ENCODE measurements at regions not wholly inside any gene's neighbourhood (a gene's known extent, or its start where the extent isn't known, plus 50 kb on each side); places are given as distances from the start of the nearest gene placed in this dataset.
"Not testable (repeated sequence)": the region's sequence is repeated elsewhere in the genome, so short reads cannot be mapped to it uniquely, and the experiment has no call there.

DNA sequence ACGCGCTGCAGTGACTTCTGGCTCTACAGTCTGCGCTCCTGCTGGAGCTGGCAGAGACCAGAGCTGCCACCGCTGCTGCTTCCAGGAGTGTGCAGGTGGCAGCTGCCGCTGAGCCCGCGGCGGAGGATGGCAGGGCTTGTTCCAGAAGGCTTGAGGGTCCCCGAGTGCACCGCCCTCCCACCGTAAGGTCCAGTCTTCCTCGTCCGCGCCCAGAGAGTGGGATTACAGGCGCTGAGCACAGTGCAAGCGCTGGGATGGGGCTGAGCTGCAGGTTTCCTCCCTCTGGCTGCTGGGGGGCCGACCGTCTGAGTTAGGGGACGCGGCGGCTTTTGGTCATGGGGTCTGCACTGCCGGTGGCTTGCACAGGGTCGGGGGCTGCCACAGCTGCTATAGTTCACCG is 87.3 kb downstream of the POTEH start:
- POLR2A ChIA-PET; H3K4me1 ChIP-seq (replicated peaks in 1 of 2; ENCODE audit: control insufficient read depth in 2 of 2, insufficient read depth in 2 of 2, low read length in 2 of 2); H3K36me3 ChIP-seq (ENCODE audit: control insufficient read depth, insufficient read depth, low read length); H3K79me2 ChIP-seq (ENCODE audit: control insufficient read depth, insufficient read depth, low read length); H3K9me3 ChIP-seq (replicated peaks; ENCODE audit: control insufficient read depth, insufficient read depth, low read depth, low read length); in situ Hi-C loops (cut with MboI); FAIRE-seq; H2AFZ ChIP-seq (ENCODE audit: low read depth, low read length); H3K27ac ChIP-seq (ENCODE audit: extremely low read depth, low read depth, low read length); H3K4me2 ChIP-seq (ENCODE audit: insufficient read depth, low read length); H3K9me1 ChIP-seq (ENCODE audit: control insufficient read depth, insufficient read depth, low read length); DNase-seq (ENCODE audit: extremely low read depth in 1 of 4, low spot score in 3 of 4); BruUV-seq (replicated peaks); ATAC-seq; intact Hi-C loops (cut with micrococcal nuclease); H3K4me3 ChIP-seq; H3K27me3 ChIP-seq (ENCODE audit: control insufficient read depth in 2 of 2, insufficient read depth in 2 of 2, low read length in 2 of 2); H4K20me1 ChIP-seq (replicated peaks; ENCODE audit: control insufficient read depth, insufficient read depth, low read length); CTCF ChIA-PET (ENCODE audit: low intra/inter-chr PET ratio); H3K9ac ChIP-seq (ENCODE audit: insufficient read depth in 1 of 2, low read depth in 2 of 2, low read length in 2 of 2): not testable (repeated sequence)
- 4% methylated on average over 3 of the region's 24 CpGs for WGBS (ENCODE audit: insufficient coverage, low coverage, missing lambda C conversion rate)

GRCh38 chr22:15777557-15777956 is 87.7 kb downstream of the POTEH start:
- H3K9ac ChIP-seq (ENCODE audit: insufficient read depth in 1 of 2, low read depth in 2 of 2, low read length in 2 of 2); H3K27me3 ChIP-seq (ENCODE audit: control insufficient read depth in 2 of 2, insufficient read depth in 2 of 2, low read length in 2 of 2); H3K4me2 ChIP-seq (ENCODE audit: insufficient read depth, low read length); POLR2A ChIA-PET; intact Hi-C loops (cut with micrococcal nuclease); CTCF ChIA-PET (ENCODE audit: low intra/inter-chr PET ratio); DNase-seq (ENCODE audit: extremely low read depth in 1 of 4, low spot score in 3 of 4); H3K27ac ChIP-seq (ENCODE audit: extremely low read depth, low read depth, low read length); H3K9me1 ChIP-seq (ENCODE audit: control insufficient read depth, insufficient read depth, low read length); H2AFZ ChIP-seq (ENCODE audit: low read depth, low read length); H4K20me1 ChIP-seq (replicated peaks; ENCODE audit: control insufficient read depth, insufficient read depth, low read length); H3K4me1 ChIP-seq (replicated peaks in 1 of 2; ENCODE audit: control insufficient read depth in 2 of 2, insufficient read depth in 2 of 2, low read length in 2 of 2); BruUV-seq (replicated peaks); in situ Hi-C loops (cut with MboI); H3K36me3 ChIP-seq (ENCODE audit: control insufficient read depth, insufficient read depth, low read length); H3K79me2 ChIP-seq (ENCODE audit: control insufficient read depth, insufficient read depth, low read length); H3K4me3 ChIP-seq; FAIRE-seq; H3K9me3 ChIP-seq (replicated peaks; ENCODE audit: control insufficient read depth, insufficient read depth, low read depth, low read length): not testable (repeated sequence)
- peak; percentile 86 for ATAC-seq
- no CpG with 5 or more reads among the region's 19 CpGs for WGBS (ENCODE audit: insufficient coverage, low coverage, missing lambda C conversion rate)

- CTCF ChIA-PET (ENCODE audit: low intra/inter-chr PET ratio) = not testable (repeated sequence)
Observed at GRCh38 chr22:15778366-15778765, 88.5 kb downstream of the POTEH start.

DNA sequence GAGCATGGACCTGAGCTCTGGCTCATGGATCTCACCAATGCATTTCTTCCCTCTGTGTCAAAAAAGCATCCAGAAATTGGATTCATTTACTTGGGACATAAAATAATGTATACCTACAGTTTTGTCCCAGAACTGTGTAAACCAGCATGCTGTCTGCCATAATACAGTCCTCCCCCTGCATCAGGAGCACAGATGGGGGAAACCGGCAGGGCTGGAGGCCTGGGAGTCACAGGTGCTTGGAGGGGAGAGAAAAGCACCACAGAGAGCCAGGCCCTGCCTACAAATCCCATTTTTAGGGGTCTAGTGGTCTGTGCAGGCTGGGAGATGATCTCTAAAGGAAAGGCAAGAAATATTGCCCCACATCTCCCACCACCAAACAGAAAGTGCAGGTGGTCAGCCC is 91.8 kb downstream of the POTEH start:
- CTCF ChIA-PET (ENCODE audit: low intra/inter-chr PET ratio); H3K4me2 ChIP-seq (ENCODE audit: insufficient read depth, low read length); H3K27ac ChIP-seq (ENCODE audit: extremely low read depth, low read depth, low read length); H3K4me3 ChIP-seq; H3K9me1 ChIP-seq (ENCODE audit: control insufficient read depth, insufficient read depth, low read length); H3K4me1 ChIP-seq (replicated peaks in 1 of 2; ENCODE audit: control insufficient read depth in 2 of 2, insufficient read depth in 2 of 2, low read length in 2 of 2); H3K9ac ChIP-seq (ENCODE audit: insufficient read depth in 1 of 2, low read depth in 2 of 2, low read length in 2 of 2); H3K36me3 ChIP-seq (ENCODE audit: control insufficient read depth, insufficient read depth, low read length); DNase-seq (ENCODE audit: extremely low read depth in 1 of 4, low spot score in 3 of 4); H3K9me3 ChIP-seq (replicated peaks; ENCODE audit: control insufficient read depth, insufficient read depth, low read depth, low read length); H2AFZ ChIP-seq (ENCODE audit: low read depth, low read length); in situ Hi-C loops (cut with MboI); H3K27me3 ChIP-seq (ENCODE audit: control insufficient read depth in 2 of 2, insufficient read depth in 2 of 2, low read length in 2 of 2); POLR2A ChIA-PET; BruUV-seq (replicated peaks); H3K79me2 ChIP-seq (ENCODE audit: control insufficient read depth, insufficient read depth, low read length); intact Hi-C loops (cut with micrococcal nuclease); FAIRE-seq; H4K20me1 ChIP-seq (replicated peaks; ENCODE audit: control insufficient read depth, insufficient read depth, low read length); ATAC-seq: not testable (repeated sequence)
- WGBS (ENCODE audit: insufficient coverage, low coverage, missing lambda C conversion rate) = no CpG with 5 or more reads among the region's 1 CpG

More at GRCh38 chr22:15778366-15778765, 88.5 kb downstream of the POTEH start:
- intact Hi-C loops (cut with micrococcal nuclease); H3K4me2 ChIP-seq (ENCODE audit: insufficient read depth, low read length); POLR2A ChIA-PET; FAIRE-seq; H3K27ac ChIP-seq (ENCODE audit: extremely low read depth, low read depth, low read length); H3K9me3 ChIP-seq (replicated peaks; ENCODE audit: control insufficient read depth, insufficient read depth, low read depth, low read length); H4K20me1 ChIP-seq (replicated peaks; ENCODE audit: control insufficient read depth, insufficient read depth, low read length); H3K79me2 ChIP-seq (ENCODE audit: control insufficient read depth, insufficient read depth, low read length); in situ Hi-C loops (cut with MboI); H2AFZ ChIP-seq (ENCODE audit: low read depth, low read length); H3K27me3 ChIP-seq (ENCODE audit: control insufficient read depth in 2 of 2, insufficient read depth in 2 of 2, low read length in 2 of 2); H3K36me3 ChIP-seq (ENCODE audit: control insufficient read depth, insufficient read depth, low read length); H3K9ac ChIP-seq (ENCODE audit: insufficient read depth in 1 of 2, low read depth in 2 of 2, low read length in 2 of 2); DNase-seq (ENCODE audit: extremely low read depth in 1 of 4, low spot score in 3 of 4); ATAC-seq; H3K4me1 ChIP-seq (replicated peaks in 1 of 2; ENCODE audit: control insufficient read depth in 2 of 2, insufficient read depth in 2 of 2, low read length in 2 of 2); H3K4me3 ChIP-seq; BruUV-seq (replicated peaks); H3K9me1 ChIP-seq (ENCODE audit: control insufficient read depth, insufficient read depth, low read length): not testable (repeated sequence)
- WGBS (ENCODE audit: insufficient coverage, low coverage, missing lambda C conversion rate) = 0% methylated on average over 5 of the region's 6 CpGs
